ENCODE measurements at regions not wholly inside any gene's neighbourhood (a gene's known extent, or its start where the extent isn't known, plus 50 kb on each side); places are given as distances from the start of the nearest gene placed in this dataset.

- H3K79me2 ChIP-seq (ENCODE audit: insufficient read depth, low read depth, low read length) = no peaks in the 10 kb centered on the region
- no peak overlapping the region for H3K27ac ChIP-seq (ENCODE audit: low read depth, low read length, poor library complexity, severe bottlenecking)
- intact Hi-C loops (cut with micrococcal nuclease; ENCODE audit: unreplicated experiment) = no loop called here
- no peaks in the 10 kb centered on the region for H3K4me1 ChIP-seq (ENCODE audit: insufficient read depth, low read length, poor library complexity, severe bottlenecking)
- no TSS peak for BruUV-seq (replicated peaks)
- H3K4me3 ChIP-seq (ENCODE audit: low read depth, low read length, poor library complexity, severe bottlenecking) = no peak overlapping the region
- CTCF ChIA-PET (ENCODE audit: unreplicated experiment) = no interaction called here
- no peaks in the 10 kb centered on the region for H3K9me3 ChIP-seq (ENCODE audit: low read length)
- TF ChIP-seq CTCF (conservative IDR thresholded peaks at IDR 0.05; ENCODE audit: low read length) (no peak), EZH2phosphoT487 (IDR thresholded peaks at IDR 0.05; ENCODE audit: borderline replicate concordance, low read depth, low read length) (no peak)
- H2AFZ ChIP-seq (ENCODE audit: low read length) = no peak overlapping the region
- H3K36me3 ChIP-seq (ENCODE audit: insufficient read depth, low read length) = no peaks in the 10 kb centered on the region
- no peaks in the 10 kb centered on the region for H3K9me2 ChIP-seq (ENCODE audit: insufficient read depth, low read length)
- POLR2A ChIA-PET = no interaction called here
- H4K20me1 ChIP-seq (ENCODE audit: insufficient read depth, low read length) = no peaks in the 10 kb centered on the region
- H3K4me2 ChIP-seq (ENCODE audit: low read length) = no peak overlapping the region
- no peak for DNase-seq (ENCODE audit: low spot score)
Observed at GRCh38 chr3:176724394-176724759, 472.9 kb downstream of the TBL1XR1 start.

- no peak overlapping the region for H3K4me3 ChIP-seq (ENCODE audit: low read depth, low read length, poor library complexity, severe bottlenecking)
- H2AFZ ChIP-seq (ENCODE audit: low read length) = no peak overlapping the region
- ChIA-PET CTCF (ENCODE audit: unreplicated experiment) (no interaction called here), POLR2A (no interaction called here)
- intact Hi-C loops (cut with micrococcal nuclease; ENCODE audit: unreplicated experiment) = no loop called here
- H3K9me3 ChIP-seq (ENCODE audit: low read length) = no peaks in the 10 kb centered on the region
- TF ChIP-seq EZH2phosphoT487 (IDR thresholded peaks at IDR 0.05; ENCODE audit: borderline replicate concordance, low read depth, low read length) (no peak), CTCF (conservative IDR thresholded peaks at IDR 0.05; ENCODE audit: low read length) (no peak)
- H3K9me2 ChIP-seq (ENCODE audit: insufficient read depth, low read length) = no peaks in the 10 kb centered on the region
- no peak overlapping the region for H3K27ac ChIP-seq (ENCODE audit: low read depth, low read length, poor library complexity, severe bottlenecking)
- DNase-seq (ENCODE audit: low spot score) = no peak
- H3K4me1 ChIP-seq (ENCODE audit: insufficient read depth, low read length, poor library complexity, severe bottlenecking) = no peaks in the 10 kb centered on the region
- H3K4me2 ChIP-seq (ENCODE audit: low read length) = no peak overlapping the region
- H3K79me2 ChIP-seq (ENCODE audit: insufficient read depth, low read depth, low read length) = no peaks in the 10 kb centered on the region
- no TSS peak for BruUV-seq (replicated peaks)
- no peaks in the 10 kb centered on the region for H3K36me3 ChIP-seq (ENCODE audit: insufficient read depth, low read length)
- H4K20me1 ChIP-seq (ENCODE audit: insufficient read depth, low read length) = no peaks in the 10 kb centered on the region
Observed at GRCh38 chr3:176723758-176724393, 473.4 kb downstream of the TBL1XR1 start.

- Histone ChIP-seq H4K20me1 (ENCODE audit: insufficient read depth, low read length) (no peaks in the 10 kb centered on the region), H3K9me2 (ENCODE audit: insufficient read depth, low read length) (no peaks in the 10 kb centered on the region), H3K4me3 (ENCODE audit: low read depth, low read length, poor library complexity, severe bottlenecking) (no peak overlapping the region), H3K79me2 (ENCODE audit: insufficient read depth, low read depth, low read length) (no peaks in the 10 kb centered on the region), H2AFZ (ENCODE audit: low read length) (no peak overlapping the region), H3K4me2 (ENCODE audit: low read length) (no peak overlapping the region), H3K9me3 (ENCODE audit: low read length) (no peaks in the 10 kb centered on the region), H3K27ac (ENCODE audit: low read depth, low read length, poor library complexity, severe bottlenecking) (no peak overlapping the region), H3K36me3 (ENCODE audit: insufficient read depth, low read length) (no peaks in the 10 kb centered on the region), H3K4me1 (ENCODE audit: insufficient read depth, low read length, poor library complexity, severe bottlenecking) (no peaks in the 10 kb centered on the region)
- DNase-seq (ENCODE audit: low spot score) = no peak
- TF ChIP-seq EZH2phosphoT487 (IDR thresholded peaks at IDR 0.05; ENCODE audit: borderline replicate concordance, low read depth, low read length) = no peak
- TF ChIP-seq CTCF (conservative IDR thresholded peaks at IDR 0.05; ENCODE audit: low read length) = no peak
- BruUV-seq (replicated peaks) = no TSS peak
- intact Hi-C loops (cut with micrococcal nuclease; ENCODE audit: unreplicated experiment) = no loop called here
- POLR2A ChIA-PET = no interaction called here
- CTCF ChIA-PET (ENCODE audit: unreplicated experiment) = no interaction called here
Observed at GRCh38 chr3:176714034-176714433, 483.2 kb downstream of the TBL1XR1 start.
